ENCODE measurements at regions not wholly inside any gene's neighbourhood (a gene's known extent, or its start where the extent isn't known, plus 50 kb on each side); places are given as distances from the start of the nearest gene placed in this dataset.

GRCh38 chr5:73286896-73287295 lies 113.9 kb downstream of the TMEM174 start:
- no peak overlapping the region for H2BK5ac ChIP-seq (ENCODE audit: low read depth, low read length, poor library complexity, severe bottlenecking)
- TF ChIP-seq BHLHE40 (IDR thresholded peaks at IDR 0.05; ENCODE audit: low read depth, low read length) (no peak), MXI1 (IDR thresholded peaks at IDR 0.05; ENCODE audit: borderline replicate concordance, low read depth, low read length) (no peak), RCOR1 (IDR thresholded peaks at IDR 0.05; ENCODE audit: insufficient replicate concordance, low read length) (no peak), CHD1 (IDR thresholded peaks at IDR 0.05; ENCODE audit: low read depth, low read length) (no peak), POLR2A (IDR thresholded peaks at IDR 0.05; ENCODE audit: low read depth, low read length) (no peak), MAFK (IDR thresholded peaks at IDR 0.05; ENCODE audit: low read depth, low read length) (no peak), RAD21 (IDR thresholded peaks at IDR 0.05; ENCODE audit: low read length) (no peak), MAZ (IDR thresholded peaks at IDR 0.05; ENCODE audit: borderline replicate concordance, low read depth, low read length) (no peak), NFE2L2 (IDR thresholded peaks at IDR 0.05; ENCODE audit: low read depth, low read length) (no peak), CTCF (conservative IDR thresholded peaks at IDR 0.05; ENCODE audit: low read depth, low read length) (no peak), ELK1 (IDR thresholded peaks at IDR 0.05; ENCODE audit: borderline replicate concordance, low read depth, low read length) (no peak), RFX5 (IDR thresholded peaks at IDR 0.05; ENCODE audit: low read depth, low read length) (no peak), CEBPB (IDR thresholded peaks at IDR 0.05; ENCODE audit: low read depth, low read length) (no peak), USF2 (IDR thresholded peaks at IDR 0.05; ENCODE audit: low read depth, low read length) (no peak)
- H4K91ac ChIP-seq (ENCODE audit: insufficient read depth, low read depth, low read length): no peak overlapping the region
- H3K56ac ChIP-seq (ENCODE audit: extremely low read depth, insufficient read depth, low read length): no peak overlapping the region
- no peak overlapping the region for H3K18ac ChIP-seq (ENCODE audit: low read depth, low read length)
- H2BK20ac ChIP-seq (ENCODE audit: low read depth, low read length): no peak overlapping the region
- no peak overlapping the region for H3K14ac ChIP-seq (replicated peaks; ENCODE audit: low read depth, low read length)
- ChIA-PET CTCF (no interaction called here), POLR2A (ENCODE audit: unreplicated experiment) (no interaction called here)
- no peaks in the 10 kb centered on the region; the same call in 1 of the 2 replicates for H3K9me1 ChIP-seq (ENCODE audit: insufficient read depth, low read length)
- no TSS peak for BruUV-seq (replicated peaks)
- H3K4me2 ChIP-seq (ENCODE audit: low read depth, low read length): no peak overlapping the region
- no peak overlapping the region for H3K27ac ChIP-seq (ENCODE audit: insufficient read depth, low read length)
- dilution Hi-C loops (cut with HindIII; ENCODE audit: low sequenced_read_pairs, unreplicated experiment): no loop called here
- no peak overlapping the region for H4K5ac ChIP-seq (ENCODE audit: low read depth, low read length)
- H4K20me1 ChIP-seq (ENCODE audit: insufficient read depth, low read length): no peaks in the 10 kb centered on the region
- WGBS, 2 experiments (ENCODE audit: extremely low coverage in 2 of 2, insufficient read length in 1 of 2): no CpG with 5 or more reads among the region's 1 CpG
- H2AK9ac ChIP-seq (replicated peaks; ENCODE audit: low read depth, low read length, poor library complexity): no peak overlapping the region
- H3K79me1 ChIP-seq (ENCODE audit: low read depth in 1 of 2, low read length in 2 of 2): no peaks in the 10 kb centered on the region
- H3K4me3 ChIP-seq (ENCODE audit: insufficient read depth, low read depth, low read length): no peak overlapping the region
- in situ Hi-C loops (cut with MboI; ENCODE audit: low sequenced_read_pairs): no loop called here
- H2BK120ac ChIP-seq (ENCODE audit: low read depth, low read length): no peak overlapping the region
- ATAC-seq (ENCODE audit: low read depth) (no peak), DNase-seq (peak; percentile 18)
- H2AK5ac ChIP-seq (ENCODE audit: low read depth, low read length): no peak overlapping the region
- H3K9me3 ChIP-seq (ENCODE audit: control insufficient read depth, insufficient read depth, low read length): no peaks in the 10 kb centered on the region
- H3K4me1 ChIP-seq (ENCODE audit: control insufficient read depth, insufficient read depth, low read length): no peaks in the 10 kb centered on the region
- no peak overlapping the region for H2BK15ac ChIP-seq (ENCODE audit: low read depth, low read length)
- no peak overlapping the region for H3K4ac ChIP-seq (ENCODE audit: low read depth, low read length)
- H3K27me3 ChIP-seq (ENCODE audit: control insufficient read depth, insufficient read depth, low read length): peaks cover 20% of the 10 kb centered on the region
- no peak overlapping the region for H3K9ac ChIP-seq (ENCODE audit: low read depth, low read length)
- intact Hi-C loops (cut with micrococcal nuclease): no loop called here
- no peak overlapping the region for H2AFZ ChIP-seq (replicated peaks; ENCODE audit: low read length, poor library complexity)
- H3K36me3 ChIP-seq (ENCODE audit: control insufficient read depth, insufficient read depth, low read length): no peaks in the 10 kb centered on the region
- no peak overlapping the region for H3K23ac ChIP-seq (ENCODE audit: low read depth, low read length)
- H4K8ac ChIP-seq (ENCODE audit: low read depth in 2 of 2, low read length in 2 of 2): no peak overlapping the region

Measured in IMR-90 (cell line).